ENCODE measurements at regions not wholly inside any gene's neighbourhood (a gene's known extent, or its start where the extent isn't known, plus 50 kb on each side); places are given as distances from the start of the nearest gene placed in this dataset.

- no peak for TF ChIP-seq CTCF (IDR thresholded peaks at IDR 0.05)
- TF ChIP-seq POLR2A (IDR thresholded peaks at IDR 0.05), result no peak
Observed at GRCh38 chr9:86578722-86579121, 224.5 kb upstream of the TUT7 start.
